Sciatic nerve (tissue), 2 donors: ENCODE measurements at regions not wholly inside any gene's neighbourhood (a gene's known extent, or its start where the extent isn't known, plus 50 kb on each side); places are given as distances from the start of the nearest gene placed in this dataset.
"Not testable (repeated sequence)": the region's sequence is repeated elsewhere in the genome, so short reads cannot be mapped to it uniquely, and the experiment has no call there.

Source experiments
- ATAC-seq: fragments of 200-7000 bp; cut with Tn5 transposase; one replicate; pipeline ENCODE4 v1.9.1; 2020; ENCODE audit warnings: mild to moderate bottlenecking, moderate library complexity
- DNase-seq: peaks from one replicate; pipeline ENCODE4 v3.0.0-alpha.2; 2020; ENCODE audit warnings: low spot score
- intact Hi-C: fragments of 100-400 bp; cut with DNase I; formaldehyde crosslinking; loops from one replicate; pipeline ENCODE4 v1.14.2; 2022
- donor health status: DM: no; HTN: no; CAD: no.
- donor health status: DM: no; HTN: no; CAD: no.

- intact Hi-C loops, result no loop called here
- ATAC-seq, result no peak
- DNase-seq, result no peak
Measured at GRCh38 chr1:203993256-203993655, 79.7 kb upstream of the SOX13 start.

- ATAC-seq, result peak; percentile 14
Measured at GRCh38 chr1:203995228-203995627, 77.7 kb upstream of the SOX13 start.

GRCh38 chr1:203996126-203996525, 76.8 kb upstream of the SOX13 start:
- DNase-seq, result no peak
- intact Hi-C loops, result no loop called here
- peak; percentile 85 for ATAC-seq

More at GRCh38 chr1:203995228-203995627, 77.7 kb upstream of the SOX13 start:
- intact Hi-C loops, result no loop called here
- no peak for DNase-seq

- ATAC-seq, intact Hi-C loops, DNase-seq: not testable (repeated sequence)
Measured at GRCh38 chr1:203998571-203998970, 74.3 kb upstream of the SOX13 start.

- DNase-seq, result no peak
- intact Hi-C loops, result no loop called here
- ATAC-seq, result no peak
Measured at GRCh38 chr1:203999618-204000017, 73.3 kb upstream of the SOX13 start.

GRCh38 chr1:204001166-204001901, 71.6 kb upstream of the SOX13 start:
- DNase-seq (no peak), ATAC-seq (no peak)
- intact Hi-C loops, result no loop called here

- intact Hi-C loops, result no loop called here
- ATAC-seq (no peak), DNase-seq (no peak)
Measured at GRCh38 chr1:204002614-204003013, 70.3 kb upstream of the SOX13 start.

GRCh38 chr1:204003536-204003935, 69.4 kb upstream of the SOX13 start:
- DNase-seq (no peak), ATAC-seq (no peak)
- intact Hi-C loops, result no loop called here

GRCh38 chr1:204011426-204011825, 61.5 kb upstream of the SOX13 start:
- intact Hi-C loops, result no loop called here
- ATAC-seq (no peak), DNase-seq (no peak)

- no peak for DNase-seq
- ATAC-seq, result no peak
- intact Hi-C loops, result no loop called here
Measured at GRCh38 chr1:204013052-204013451, 59.9 kb upstream of the SOX13 start.

- no peak for DNase-seq
- intact Hi-C loops, result no loop called here
- no peak for ATAC-seq
Measured at GRCh38 chr1:204014336-204014735, 58.6 kb upstream of the SOX13 start.

- intact Hi-C loops, DNase-seq, ATAC-seq: not testable (repeated sequence)
Measured at GRCh38 chr1:204014961-204015360, 58.0 kb upstream of the SOX13 start.

- no peak for ATAC-seq
- no peak for DNase-seq
- intact Hi-C loops, result no loop called here
Measured at GRCh38 chr1:204017032-204017431, 55.9 kb upstream of the SOX13 start.

- no peak for ATAC-seq
- intact Hi-C loops, result no loop called here
- no peak for DNase-seq
Measured at GRCh38 chr1:204018460-204018859, 54.5 kb upstream of the SOX13 start.
